K562 (cell line): ENCODE measurements at regions not wholly inside any gene's neighbourhood (a gene's known extent, or its start where the extent isn't known, plus 50 kb on each side); places are given as distances from the start of the nearest gene placed in this dataset.

ENCODE experiments used
- DDX20 ChIP-seq: fragments of 450-650 bp; IDR thresholded peaks from 2 replicates; pipeline ENCODE4 v1.6.1; 2016; ENCODE audit warnings: missing genetic modification characterization, low read depth, mild to moderate bottlenecking, missing compliant biosample characterization, moderate library complexity
- E4F1 ChIP-seq: fragments of 250-450 bp; sonication (Bioruptor Pico); IDR thresholded peaks from 2 replicates; pipeline ENCODE4 v1.5.0; 2021; ENCODE audit warnings: mild to moderate bottlenecking, borderline replicate concordance
- MLLT1 ChIP-seq, 2 experiments: fragments of 450-650 bp; IDR thresholded peaks; 2 replicates each; pipeline ENCODE4 v1.6.1; 2016
- SMARCE1 ChIP-seq: fragments of 450-650 bp; IDR thresholded peaks from 2 replicates; pipeline ENCODE4 v1.7.1; 2016; ENCODE audit warnings: mild to moderate bottlenecking
- ZBED1 ChIP-seq: IDR thresholded peaks from 2 replicates; pipeline ENCODE4 v1.6.1; 2014
- ZNF668 ChIP-seq: fragments of 250-450 bp; sonication (Bioruptor Pico); IDR thresholded peaks from 2 replicates; pipeline ENCODE4 v1.8.0; 2022; ENCODE audit warnings: mild to moderate bottlenecking, inconsistent platforms
- TF ChIP-seq, protein P1 (sequence below): fragments of 450-650 bp; IDR thresholded peaks from 2 replicates; pipeline ENCODE4 v1.6.1; 2016; ENCODE audit warnings: antibody characterized with exemption

- TF ChIP-seq SMARCE1 = no peak
- TF ChIP-seq, protein P1, sequence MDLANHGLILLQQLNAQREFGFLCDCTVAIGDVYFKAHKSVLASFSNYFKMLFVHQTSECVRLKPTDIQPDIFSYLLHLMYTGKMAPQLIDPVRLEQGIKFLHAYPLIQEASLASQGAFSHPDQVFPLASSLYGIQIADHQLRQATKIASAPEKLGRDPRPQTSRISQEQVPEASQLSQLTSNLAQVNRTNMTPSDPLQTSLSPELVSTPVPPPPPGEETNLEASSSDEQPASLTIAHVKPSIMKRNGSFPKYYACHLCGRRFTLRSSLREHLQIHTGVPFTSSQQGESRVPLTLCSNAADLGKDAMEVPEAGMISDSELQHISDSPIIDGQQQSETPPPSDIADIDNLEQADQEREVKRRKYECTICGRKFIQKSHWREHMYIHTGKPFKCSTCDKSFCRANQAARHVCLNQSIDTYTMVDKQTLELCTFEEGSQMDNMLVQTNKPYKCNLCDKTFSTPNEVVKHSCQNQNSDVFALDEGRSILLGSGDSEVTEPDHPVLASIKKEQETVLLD = no peak
- TF ChIP-seq ZNF668 (CRISPR knock-in tag) = no peak
- no peak for TF ChIP-seq MLLT1 (IDR thresholded peaks at IDR 0.05)
- TF ChIP-seq E4F1 (CRISPR knock-in tag) = no peak
- TF ChIP-seq DDX20 = no peak
- no peak for TF ChIP-seq ZBED1
- TF ChIP-seq, all 486 proteins: peak for 0
Observed at GRCh38 chr4:28228561-28229491, 1368.2 kb downstream of the STIM2 start (continued).
